RPMI7951 (cell line): ENCODE measurements at regions not wholly inside any gene's neighbourhood (a gene's known extent, or its start where the extent isn't known, plus 50 kb on each side); places are given as distances from the start of the nearest gene placed in this dataset.

Experiments used
- DNase-seq: peaks from one replicate; pipeline ENCODE4 v3.0.0-alpha.2; 2012; ENCODE audit warnings: low read depth

GRCh38 chr3:55343486-55344357, 143.4 kb downstream of the WNT5A start:
- DNase-seq = no peak

GRCh38 chr3:55341502-55342031, 145.5 kb downstream of the WNT5A start:
- peak; percentile 33 for DNase-seq

DNA sequence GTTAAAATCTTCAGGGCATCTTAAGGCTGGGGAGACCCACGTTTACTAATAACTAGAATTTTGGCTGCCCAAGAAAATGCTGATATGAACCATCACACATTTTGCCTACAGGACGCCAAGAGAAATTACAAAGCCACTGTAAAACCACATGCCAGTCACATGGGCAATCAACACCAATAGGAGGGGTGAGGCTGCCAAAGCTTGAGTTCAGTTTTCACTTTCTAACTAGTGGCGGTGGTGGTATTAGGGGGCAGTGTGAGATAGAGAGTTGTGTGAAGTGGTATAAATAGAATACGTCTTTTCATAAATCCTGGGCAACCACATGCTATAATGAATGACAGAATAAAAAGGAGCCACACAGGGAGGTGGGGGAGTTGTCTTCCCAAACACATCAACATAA, 147.3 kb downstream of the WNT5A start:
- no peak for DNase-seq

GRCh38 chr3:55339390-55339789, 147.7 kb downstream of the WNT5A start:
- no peak for DNase-seq

- no peak for DNase-seq
Measured at GRCh38 chr3:55337641-55338180, 149.4 kb downstream of the WNT5A start.

GRCh38 chr3:55333923-55334322, 153.2 kb downstream of the WNT5A start:
- peak; percentile 27 for DNase-seq

GRCh38 chr3:55333046-55333445, 154.1 kb downstream of the WNT5A start:
- DNase-seq = no peak

DNA sequence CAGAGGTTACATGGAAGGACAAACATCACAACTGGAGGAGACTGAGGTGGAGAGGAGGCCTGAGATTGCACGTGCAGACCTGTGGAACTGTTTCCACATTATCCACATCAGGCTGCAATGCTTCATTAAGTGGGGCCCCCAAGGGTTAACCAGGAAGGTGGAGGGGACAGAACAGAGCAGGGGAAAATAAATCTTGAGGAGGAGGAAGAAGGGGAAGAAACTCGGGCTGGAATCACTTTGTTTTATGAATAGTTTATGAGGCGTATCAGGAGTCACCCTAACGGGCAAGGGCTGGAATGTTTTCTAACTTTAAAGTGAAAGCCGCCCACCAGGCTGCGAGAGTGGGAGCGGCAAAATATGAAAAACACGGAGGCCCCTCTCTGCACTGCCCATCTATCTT, 154.9 kb downstream of the WNT5A start:
- no peak for DNase-seq

GRCh38 chr3:55331524-55331923, 155.6 kb downstream of the WNT5A start:
- DNase-seq = no peak

GRCh38 chr3:55330756-55331155, 156.3 kb downstream of the WNT5A start:
- no peak for DNase-seq

- DNase-seq = peak; percentile 98
Measured at GRCh38 chr3:55330355-55330754, 156.8 kb downstream of the WNT5A start.

DNA sequence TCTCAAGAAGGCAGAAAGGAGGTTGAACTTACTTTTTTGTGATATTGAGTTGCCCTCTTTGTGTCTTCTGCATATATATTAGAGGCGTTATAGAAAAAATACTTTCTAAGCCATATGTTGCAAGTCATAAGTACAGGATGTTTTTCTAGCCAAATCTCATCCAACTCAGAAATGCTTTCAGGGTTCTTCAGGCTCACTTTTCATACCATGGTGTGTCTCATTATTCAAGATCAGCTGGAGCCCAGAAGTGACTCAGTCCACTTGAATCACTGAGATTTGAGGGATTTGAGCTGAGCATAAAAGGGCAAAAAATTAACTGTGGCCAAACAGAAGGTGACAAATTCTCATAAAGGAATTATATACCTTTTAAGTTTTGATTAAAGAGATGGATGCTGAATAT, 157.3 kb downstream of the WNT5A start:
- DNase-seq = peak; percentile 93

DNA sequence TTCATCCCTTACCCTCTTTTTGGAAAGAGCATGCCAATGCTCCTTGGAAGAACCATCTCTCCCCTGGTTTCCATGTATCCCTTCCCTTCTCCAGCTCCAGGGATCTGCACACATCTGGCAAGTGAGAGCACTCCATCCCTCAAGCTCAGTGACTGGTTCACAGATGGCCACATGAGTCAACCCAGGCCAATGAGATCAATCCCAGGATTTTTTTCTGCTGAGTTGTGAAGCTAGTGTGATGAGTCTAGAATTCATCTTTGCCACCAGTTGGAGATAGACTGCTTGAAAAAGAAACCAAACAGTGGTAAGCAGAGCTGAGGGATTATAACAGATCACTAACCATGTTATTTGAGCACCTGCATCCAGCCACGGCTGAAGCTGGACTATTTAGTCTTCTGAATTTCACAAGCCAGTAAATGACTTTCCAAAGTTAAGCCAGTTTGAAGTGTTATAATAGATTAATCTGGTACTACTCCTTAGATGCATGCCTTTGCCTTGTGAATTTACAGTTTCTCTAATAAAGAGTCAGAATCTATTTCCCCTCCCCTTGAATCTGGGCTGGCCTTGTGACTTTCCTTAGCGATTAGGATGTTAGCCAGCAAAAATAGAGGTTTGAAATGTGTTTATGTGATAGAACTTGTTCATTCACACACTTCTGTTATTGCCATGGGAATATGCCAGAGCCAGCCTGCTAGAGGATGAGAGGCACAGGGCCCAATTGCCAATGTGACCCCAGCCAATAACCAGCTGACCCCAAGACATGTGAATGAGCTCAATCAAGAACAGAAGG, 159.8 kb downstream of the WNT5A start:
- DNase-seq = peak; percentile 97

- DNase-seq = peak; percentile 48
Measured at GRCh38 chr3:55322638-55323037, 164.5 kb downstream of the WNT5A start.

DNA sequence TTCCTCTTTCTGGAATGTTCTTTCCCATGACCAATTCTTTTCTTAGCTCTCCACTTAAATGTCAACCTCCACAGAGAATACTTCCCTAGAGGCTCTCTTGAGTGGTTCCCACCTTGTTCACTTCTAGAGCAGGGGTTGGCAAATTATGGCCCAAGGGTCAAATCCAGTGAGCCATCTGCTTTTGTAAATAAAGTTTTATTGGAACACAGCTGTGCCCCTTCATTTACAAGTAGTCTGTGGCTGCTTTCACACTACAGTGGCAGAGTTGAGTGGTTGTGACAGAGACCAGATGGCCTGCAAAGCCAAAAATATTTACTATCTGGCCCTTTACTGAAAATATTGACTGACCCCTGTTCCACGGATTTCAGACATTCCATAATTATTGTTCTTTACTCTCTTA, 166.2 kb downstream of the WNT5A start:
- DNase-seq = no peak

DNA sequence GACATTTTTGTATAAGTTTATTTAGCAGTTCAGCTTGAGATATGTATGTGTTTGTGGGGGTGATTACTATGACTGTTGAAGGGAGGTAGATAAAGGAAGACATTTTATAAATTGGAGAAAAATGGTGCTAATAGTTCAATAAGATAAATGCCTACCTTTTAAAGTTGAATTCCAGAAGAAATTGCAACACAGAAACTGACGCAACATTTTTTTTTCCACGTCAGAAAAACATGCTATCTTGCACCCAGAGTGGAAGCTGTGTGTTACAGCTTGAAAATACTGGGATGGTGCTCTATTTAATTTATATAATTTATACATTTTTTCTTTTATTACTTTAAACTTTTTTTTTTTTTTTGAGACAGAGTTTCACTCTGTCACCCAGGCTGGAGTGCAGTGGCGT, 171.7 kb downstream of the WNT5A start:
- DNase-seq = no peak

DNA sequence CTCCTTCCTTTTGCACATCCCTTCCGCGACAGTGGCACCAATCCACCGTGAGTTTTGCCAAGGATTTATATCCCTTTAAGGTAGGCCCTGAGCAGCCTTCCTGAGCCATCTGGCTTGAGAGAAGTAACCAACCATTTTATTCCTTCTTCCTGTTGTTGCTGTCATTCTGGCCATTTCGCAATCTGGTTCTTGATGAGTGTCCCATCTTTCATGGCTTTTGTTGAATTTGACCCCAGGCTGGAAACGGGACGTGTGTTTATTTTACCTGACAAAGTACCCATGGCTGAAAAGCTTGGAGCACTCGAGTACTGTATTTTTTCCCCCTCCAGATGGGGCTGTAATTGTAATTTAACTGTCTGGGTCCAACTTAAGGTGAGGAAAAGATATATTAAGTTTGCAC, 173.4 kb downstream of the WNT5A start:
- DNase-seq = peak; percentile 76

DNA sequence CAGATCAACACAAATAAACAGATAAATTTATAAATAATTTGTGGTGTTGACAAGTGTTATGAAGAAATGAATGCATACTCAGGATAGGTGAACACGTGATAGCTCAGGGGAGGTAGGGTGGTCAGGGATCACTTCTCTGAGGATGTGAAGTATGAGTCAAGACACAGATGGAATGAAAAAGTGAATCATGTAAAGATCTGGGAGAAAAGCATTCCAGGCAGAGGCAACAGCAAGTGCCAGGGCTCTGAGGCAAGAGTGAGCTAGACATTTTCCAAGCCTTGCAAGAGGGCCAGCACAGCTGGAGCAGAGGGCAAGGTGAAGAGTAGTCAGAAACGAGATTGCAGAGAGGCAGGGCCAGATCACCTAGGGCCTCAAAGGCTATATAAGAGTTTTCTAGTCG, 177.8 kb downstream of the WNT5A start:
- peak; percentile 72 for DNase-seq

DNA sequence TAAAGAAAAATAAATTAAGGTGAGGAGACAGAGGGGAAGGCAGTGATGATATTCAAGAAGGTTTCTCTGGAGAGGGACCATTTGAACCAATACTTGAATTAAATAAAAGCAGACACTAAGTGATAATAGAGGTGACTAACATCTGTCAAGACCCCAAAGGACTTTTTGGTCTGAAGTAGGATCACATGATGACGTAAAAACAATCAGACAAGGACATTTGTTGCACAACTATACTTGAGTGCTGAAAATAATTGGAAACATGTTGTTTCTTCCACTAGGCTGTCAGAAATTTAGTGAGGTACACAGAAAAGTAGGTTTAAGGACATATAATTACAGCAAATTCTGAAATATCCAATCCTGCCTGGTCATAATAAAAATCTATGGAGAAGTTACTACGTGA, 179.5 kb downstream of the WNT5A start:
- DNase-seq = no peak

GRCh38 chr3:55305696-55306485, 181.2 kb downstream of the WNT5A start:
- no peak for DNase-seq

GRCh38 chr3:55300701-55301100, 186.4 kb downstream of the WNT5A start:
- no peak for DNase-seq

- peak; percentile 42 for DNase-seq
Measured at GRCh38 chr3:55297706-55298105, 189.4 kb downstream of the WNT5A start.
